Tibial nerve (tissue), 4 donors: ENCODE measurements at regions not wholly inside any gene's neighbourhood (a gene's known extent, or its start where the extent isn't known, plus 50 kb on each side); places are given as distances from the start of the nearest gene placed in this dataset.

ENCODE experiments used
- EP300 ChIP-seq, 2 donors: sonication (generic); formaldehyde crosslinking; IDR thresholded peaks; one replicate each; pipeline ENCODE4 v1.6.1; 2017; ENCODE audit warnings: antibody characterized with exemption in 2 of 2, mild to moderate bottlenecking in 1 of 2
- POLR2A ChIP-seq, 2 donors: fragments of 450-650 bp; IDR thresholded peaks; one replicate each; pipeline ENCODE4 v1.6.1; 2017; ENCODE audit warnings: antibody characterized with exemption in 2 of 2, mild to moderate bottlenecking in 2 of 2, moderate library complexity in 2 of 2
- TF ChIP-seq, protein P1 (sequence below), 5 experiments: fragments of 200-600 bp in 3 of 5; fragments of 450-650 bp in 2 of 5; sonication (generic) in 3 of 5; IDR thresholded peaks; one replicate each; pipeline ENCODE4 v1.5.1; 2016 to 2019; ENCODE audit warnings: antibody characterized with exemption in 5 of 5, mild to moderate bottlenecking in 3 of 5, moderate library complexity in 2 of 5

DNA sequence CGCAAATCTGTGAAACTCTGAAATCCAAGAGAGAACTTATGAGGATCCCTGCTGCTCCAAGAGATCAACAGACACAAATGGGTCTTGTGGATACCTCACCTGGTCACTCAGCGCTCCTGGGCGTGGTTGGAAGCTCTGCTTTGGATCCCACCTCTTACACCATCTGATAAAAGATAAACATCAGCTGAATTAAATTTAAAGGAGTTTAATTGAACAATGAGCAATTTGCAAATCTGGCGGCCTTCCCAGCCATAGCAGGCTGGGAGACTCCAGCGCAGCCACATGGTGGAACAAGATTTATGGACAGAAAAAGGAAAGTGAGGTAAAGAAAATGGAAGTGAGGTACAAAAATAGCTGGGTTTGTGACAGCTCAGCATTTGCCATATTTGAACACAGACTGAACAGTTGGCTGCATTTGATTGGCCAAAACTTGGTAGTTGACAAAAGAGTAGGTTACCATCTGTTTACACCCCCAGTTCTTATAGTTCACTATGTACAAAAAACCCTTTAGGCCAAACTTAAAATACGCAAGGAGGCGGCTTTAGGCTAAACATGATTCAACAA is 437.3 kb upstream of the NDST3 start:
- TF ChIP-seq POLR2A (IDR thresholded peaks at IDR 0.05) (no peak), EP300 (IDR thresholded peaks at IDR 0.05) (no peak)
- TF ChIP-seq, protein P1, sequence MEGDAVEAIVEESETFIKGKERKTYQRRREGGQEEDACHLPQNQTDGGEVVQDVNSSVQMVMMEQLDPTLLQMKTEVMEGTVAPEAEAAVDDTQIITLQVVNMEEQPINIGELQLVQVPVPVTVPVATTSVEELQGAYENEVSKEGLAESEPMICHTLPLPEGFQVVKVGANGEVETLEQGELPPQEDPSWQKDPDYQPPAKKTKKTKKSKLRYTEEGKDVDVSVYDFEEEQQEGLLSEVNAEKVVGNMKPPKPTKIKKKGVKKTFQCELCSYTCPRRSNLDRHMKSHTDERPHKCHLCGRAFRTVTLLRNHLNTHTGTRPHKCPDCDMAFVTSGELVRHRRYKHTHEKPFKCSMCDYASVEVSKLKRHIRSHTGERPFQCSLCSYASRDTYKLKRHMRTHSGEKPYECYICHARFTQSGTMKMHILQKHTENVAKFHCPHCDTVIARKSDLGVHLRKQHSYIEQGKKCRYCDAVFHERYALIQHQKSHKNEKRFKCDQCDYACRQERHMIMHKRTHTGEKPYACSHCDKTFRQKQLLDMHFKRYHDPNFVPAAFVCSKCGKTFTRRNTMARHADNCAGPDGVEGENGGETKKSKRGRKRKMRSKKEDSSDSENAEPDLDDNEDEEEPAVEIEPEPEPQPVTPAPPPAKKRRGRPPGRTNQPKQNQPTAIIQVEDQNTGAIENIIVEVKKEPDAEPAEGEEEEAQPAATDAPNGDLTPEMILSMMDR (IDR thresholded peaks at IDR 0.05), result no peak
